Dedifferentiated amniotic fluid mesenchymal stem cell (primary cell): ENCODE measurements at regions not wholly inside any gene's neighbourhood (a gene's known extent, or its start where the extent isn't known, plus 50 kb on each side); places are given as distances from the start of the nearest gene placed in this dataset.

ENCODE experiments used
- DNase-seq: peaks from one replicate; pipeline ENCODE4 v3.0.0-alpha.2; 2016; ENCODE audit errors: extremely low spot score

GRCh38 chr2:222797261-222797660 lies 63.6 kb upstream of the ACSL3 start:
- DNase-seq, result peak; percentile 59

GRCh38 chr2:222797871-222798270 lies 63.0 kb upstream of the ACSL3 start:
- no peak for DNase-seq

GRCh38 chr2:222798528-222798927 lies 62.3 kb upstream of the ACSL3 start:
- no peak for DNase-seq

GRCh38 chr2:222799262-222799918 lies 61.4 kb upstream of the ACSL3 start:
- DNase-seq, result no peak

- no peak for DNase-seq
These were observed 58.2 kb upstream of the ACSL3 start for GRCh38 chr2:222802514-222803196.

- DNase-seq, result no peak
These were observed 56.5 kb upstream of the ACSL3 start for GRCh38 chr2:222804351-222804750.

GRCh38 chr2:222805591-222806304 lies 55.1 kb upstream of the ACSL3 start:
- no peak for DNase-seq

- DNase-seq, result no peak
These were observed 54.2 kb upstream of the ACSL3 start for GRCh38 chr2:222806526-222807137.

GRCh38 chr2:222807431-222807830 lies 53.4 kb upstream of the ACSL3 start:
- DNase-seq, result no peak

GRCh38 chr2:222809582-222809981 lies 51.3 kb upstream of the ACSL3 start:
- no peak for DNase-seq

- no peak for DNase-seq
These were observed 50.8 kb upstream of the ACSL3 start for GRCh38 chr2:222810044-222810443.
